ENCODE measurements at regions not wholly inside any gene's neighbourhood (a gene's known extent, or its start where the extent isn't known, plus 50 kb on each side); places are given as distances from the start of the nearest gene placed in this dataset.

GRCh38 chr20:24820345-24820744 lies 128.7 kb upstream of the CST7 start:
- TF ChIP-seq POLR2A (IDR thresholded peaks at IDR 0.05; ENCODE audit: low read depth, low read length) = no peak
- no peak for TF ChIP-seq POLR2AphosphoS5 (IDR thresholded peaks at IDR 0.05; ENCODE audit: low read depth, low read length)
- TF ChIP-seq POU2F2 (IDR thresholded peaks at IDR 0.05; ENCODE audit: low read depth, low read length) = no peak
- TF ChIP-seq PAX5 (IDR thresholded peaks at IDR 0.05; ENCODE audit: insufficient read depth, low read length, severe bottlenecking) = no peak

Measured in GM12891 (cell line).